GM23338 (cell line): ENCODE measurements at regions not wholly inside any gene's neighbourhood (a gene's known extent, or its start where the extent isn't known, plus 50 kb on each side); places are given as distances from the start of the nearest gene placed in this dataset.
A peak's percentile ranks its signal among the peaks of the same experiment; 100 is the strongest.

Source experiments
- ATAC-seq: fragments of 200-7000 bp; cut with Tn5 transposase; 3 replicates; pipeline ENCODE4 v1.9.1; 2020
- DNase-seq: peaks from one replicate; pipeline ENCODE4 v3.0.0-alpha.2; 2015; ENCODE audit warnings: low spot score
- H2AFZ ChIP-seq: fragments of 200-600 bp; sonication (generic); 2 replicates; pipeline ENCODE4 v1.8.0; 2016; ENCODE audit warnings: antibody characterized with exemption, mild to moderate bottlenecking, moderate library complexity
- H3F3A ChIP-seq: fragments of 200-600 bp; sonication (generic); replicated peaks from 2 replicates; pipeline ENCODE4 v1.8.0; 2017; ENCODE audit warnings: antibody characterized with exemption, mixed run types, low read depth
- H3K27ac ChIP-seq: fragments of 200-600 bp; sonication (generic); 2 replicates; pipeline ENCODE4 v1.6.1; 2016; ENCODE audit warnings: low read depth
- H3K27me3 ChIP-seq: fragments of 200-600 bp; sonication (generic); 2 replicates; pipeline ENCODE4 v1.8.0; 2016; ENCODE audit warnings: mild to moderate bottlenecking, mixed run types, moderate library complexity; ENCODE audit not compliant: insufficient read depth
- H3K36me3 ChIP-seq: fragments of 200-600 bp; sonication (generic); 2 replicates; pipeline ENCODE4 v1.8.0; 2016; ENCODE audit warnings: mild to moderate bottlenecking; ENCODE audit not compliant: insufficient read depth
- H3K4me1 ChIP-seq: fragments of 200-600 bp; sonication (generic); 2 replicates; pipeline ENCODE4 v1.8.0; 2016; ENCODE audit warnings: mild to moderate bottlenecking, moderate library complexity; ENCODE audit not compliant: insufficient read depth
- H3K4me2 ChIP-seq: fragments of 200-600 bp; sonication (generic); 2 replicates; pipeline ENCODE4 v1.7.1; 2017; ENCODE audit warnings: mixed run types
- H3K4me3 ChIP-seq: fragments of 200-600 bp; sonication (generic); 2 replicates; pipeline ENCODE4 v1.6.1; 2016; ENCODE audit warnings: mixed run types
- H3K79me2 ChIP-seq: fragments of 200-600 bp; sonication (generic); replicated peaks from 2 replicates; pipeline ENCODE4 v1.8.0; 2017; ENCODE audit warnings: mild to moderate bottlenecking; ENCODE audit not compliant: insufficient read depth
- H3K9me2 ChIP-seq: fragments of 200-600 bp; sonication (generic); 2 replicates; pipeline ENCODE4 v1.8.0; 2017; ENCODE audit not compliant: insufficient read depth
- H4K20me1 ChIP-seq: fragments of 200-600 bp; sonication (generic); replicated peaks from 2 replicates; pipeline ENCODE4 v1.8.0; 2017; ENCODE audit warnings: mild to moderate bottlenecking; ENCODE audit not compliant: insufficient read depth
- H3K27ac Mint-ChIP-seq: 2 replicates; pipeline ENCODE4 v1.8.0; 2020; ENCODE audit warnings: inconsistent platforms, mild to moderate bottlenecking, moderate library complexity, mixed read lengths
- H3K27me3 Mint-ChIP-seq: 3 replicates; pipeline ENCODE4 v1.8.0; 2022; ENCODE audit warnings: low read depth, mild to moderate bottlenecking, moderate library complexity, mixed read lengths, inconsistent platforms; ENCODE audit not compliant: insufficient read depth, poor library complexity
- H3K36me3 Mint-ChIP-seq: 3 replicates; pipeline ENCODE4 v1.8.0; 2021; ENCODE audit warnings: low read depth, mild to moderate bottlenecking, inconsistent platforms, moderate library complexity, mixed read lengths
- H3K4me1 Mint-ChIP-seq: 3 replicates; pipeline ENCODE4 v1.8.0; 2020; ENCODE audit warnings: mild to moderate bottlenecking, inconsistent platforms, mixed read lengths
- H3K4me3 Mint-ChIP-seq: 3 replicates; pipeline ENCODE4 v1.8.0; 2021; ENCODE audit warnings: moderate library complexity, mild to moderate bottlenecking, inconsistent platforms, mixed read lengths
- H3K9me3 Mint-ChIP-seq: 3 replicates; pipeline ENCODE4 v1.8.0; 2020; ENCODE audit warnings: moderate library complexity, mild to moderate bottlenecking, inconsistent platforms, mixed read lengths
- CREB1 ChIP-seq: fragments of 250-450 bp; sonication (Bioruptor Pico); IDR thresholded peaks from 2 replicates; pipeline ENCODE4 v1.5.0; 2020; ENCODE audit warnings: low read depth, mild to moderate bottlenecking, moderate library complexity
- CTCF ChIP-seq, 2 experiments: fragments of 200-600 bp in 1 of 2; sonication (generic) in 1 of 2; conservative IDR thresholded peaks; 2 replicates each; pipeline versions ENCODE4 v1.5.1 to v1.6.1; 2016 to 2017; ENCODE audit warnings: antibody characterized with exemption in 2 of 2, low read depth in 2 of 2, mild to moderate bottlenecking in 2 of 2, moderate library complexity in 1 of 2
- ETS1 ChIP-seq: IDR thresholded peaks from 2 replicates; pipeline ENCODE4 v1.6.1; 2016; ENCODE audit warnings: antibody characterized with exemption
- EZH2 ChIP-seq: fragments of 200-600 bp; sonication (generic); IDR thresholded peaks from one replicate; pipeline ENCODE4 v1.8.0; 2017; ENCODE audit warnings: antibody characterized with exemption, mild to moderate bottlenecking, low read depth; ENCODE audit not compliant: unreplicated experiment
- EZH2phosphoT487 ChIP-seq: fragments of 200-600 bp; sonication (generic); IDR thresholded peaks from one replicate; pipeline ENCODE4 v1.8.1; 2018; ENCODE audit warnings: antibody characterized with exemption; ENCODE audit not compliant: unreplicated experiment
- JUNB ChIP-seq: IDR thresholded peaks from one replicate; pipeline ENCODE4 v1.6.1; 2016; ENCODE audit warnings: antibody characterized with exemption; ENCODE audit not compliant: unreplicated experiment
- NANOG ChIP-seq: IDR thresholded peaks from 2 replicates; pipeline ENCODE4 v1.6.1; 2016; ENCODE audit warnings: antibody characterized with exemption, borderline replicate concordance
- POLR2AphosphoS5 ChIP-seq: IDR thresholded peaks from 2 replicates; pipeline ENCODE4 v1.6.1; 2016; ENCODE audit warnings: antibody characterized with exemption, low read depth
- REST ChIP-seq: IDR thresholded peaks from one replicate; pipeline ENCODE4 v1.6.1; 2018; ENCODE audit warnings: antibody characterized with exemption; ENCODE audit not compliant: unreplicated experiment
- STAT1 ChIP-seq: IDR thresholded peaks from one replicate; pipeline ENCODE4 v1.6.1; 2016; ENCODE audit warnings: antibody characterized with exemption; ENCODE audit not compliant: unreplicated experiment
- ZNF114 ChIP-seq: fragments of 250-450 bp; sonication (Bioruptor Pico); IDR thresholded peaks from 2 replicates; pipeline ENCODE4 v1.5.0; 2020; ENCODE audit warnings: mild to moderate bottlenecking, moderate library complexity
- ZNF331 ChIP-seq: fragments of 250-450 bp; sonication (Bioruptor Pico); IDR thresholded peaks from 2 replicates; pipeline ENCODE4 v1.5.0; 2020; ENCODE audit warnings: low read depth, mild to moderate bottlenecking, moderate library complexity
- ZNF462 ChIP-seq: fragments of 250-450 bp; sonication (Bioruptor Pico); IDR thresholded peaks from 2 replicates; pipeline ENCODE4 v1.5.0; 2020; ENCODE audit warnings: mild to moderate bottlenecking, moderate library complexity

- no peak overlapping the region for H3K4me3 Mint-ChIP-seq
- no peak for DNase-seq
- Histone ChIP-seq H3K4me3 (no peak overlapping the region), H3F3A (peaks cover 5% of the 10 kb centered on the region; the same call in 1 of the 2 replicates), H4K20me1 (no peaks in the 10 kb centered on the region), H3K4me2 (peak overlapping the region; percentile 55; the same call in 1 of the 2 replicates), H3K27me3 (no peaks in the 10 kb centered on the region), H3K79me2 (no peaks in the 10 kb centered on the region), H3K27ac (no peak overlapping the region), H3K4me1 (no peaks in the 10 kb centered on the region; the same call in 1 of the 2 replicates), H3K36me3 (no peaks in the 10 kb centered on the region), H3K9me2 (peaks cover 5% of the 10 kb centered on the region; the same call in 1 of the 2 replicates), H2AFZ (peak overlapping the region; percentile 74; the same call in 1 of the 2 replicates)
- no peaks in the 10 kb centered on the region for H3K36me3 Mint-ChIP-seq
- ATAC-seq, result no peak
- no peaks in the 10 kb centered on the region for H3K9me3 Mint-ChIP-seq
- TF ChIP-seq CREB1 (no peak), REST (no peak), STAT1 (no peak), NANOG (no peak), ZNF331 (no peak), EZH2phosphoT487 (no peak), POLR2AphosphoS5 (no peak), CTCF (conservative IDR thresholded peaks at IDR 0.05; ENCODE audit: low read depth in 2 of 2) (no peak), ZNF114 (CRISPR knock-in tag) (no peak), EZH2 (no peak), ZNF462 (no peak), ETS1 (no peak), JUNB (no peak)
- H3K4me1 Mint-ChIP-seq, result peaks cover 26% of the 10 kb centered on the region
- H3K27me3 Mint-ChIP-seq, result peaks cover 21% of the 10 kb centered on the region
- H3K27ac Mint-ChIP-seq, result no peak overlapping the region
Observed at GRCh38 chr12:132396657-132397056, 67.3 kb upstream of the GALNT9 start.
